ENCODE measurements at regions not wholly inside any gene's neighbourhood (a gene's known extent, or its start where the extent isn't known, plus 50 kb on each side); places are given as distances from the start of the nearest gene placed in this dataset.

DNA sequence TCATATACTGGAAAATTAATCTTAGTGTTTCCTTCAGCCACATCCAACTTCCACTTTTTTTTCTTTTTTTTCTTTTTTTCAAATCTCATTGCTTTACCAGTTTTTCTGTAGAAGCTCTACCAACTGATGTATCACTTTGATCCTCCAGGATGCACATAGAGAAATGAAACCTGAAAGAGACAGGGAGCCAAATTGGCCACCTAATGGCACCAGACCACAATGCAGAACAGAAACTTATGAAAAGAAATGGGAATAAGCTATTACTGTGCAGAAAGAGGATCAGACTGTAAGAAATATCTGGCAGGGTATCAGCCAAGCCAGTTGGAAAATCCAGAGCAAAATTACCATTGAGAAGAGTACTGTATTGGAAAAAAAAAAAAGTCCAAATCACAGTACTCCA is 1514.2 kb downstream of the MRPL39 start:
- TF ChIP-seq POLR2AphosphoS5 (IDR thresholded peaks at IDR 0.05) = no peak
- TF ChIP-seq CTCF (IDR thresholded peaks at IDR 0.05) = no peak
